DOHH2 (cell line): ENCODE measurements at regions not wholly inside any gene's neighbourhood (a gene's known extent, or its start where the extent isn't known, plus 50 kb on each side); places are given as distances from the start of the nearest gene placed in this dataset.

Experiments
- H3F3A ChIP-seq: fragments of 200-600 bp; sonication (generic), shearing (Covaris generic); 2 replicates; pipeline ENCODE4 v1.6.0; 2016; ENCODE audit warnings: antibody characterized with exemption, mild to moderate bottlenecking; ENCODE audit not compliant: control insufficient read depth, insufficient read depth
- H3K27ac ChIP-seq: fragments of 200-600 bp; sonication (generic); 2 replicates; pipeline ENCODE4 v1.5.1; 2014; ENCODE audit warnings: low read depth, mild to moderate bottlenecking, low read length, moderate library complexity
- H3K27me3 ChIP-seq: fragments of 200-600 bp; sonication (generic); 2 replicates; pipeline ENCODE4 v1.6.1; 2014; ENCODE audit warnings: mild to moderate bottlenecking, low read length, mixed read lengths; ENCODE audit not compliant: control insufficient read depth
- H3K36me3 ChIP-seq: fragments of 200-600 bp; sonication (generic); 2 replicates; pipeline ENCODE4 v1.6.1; 2014; ENCODE audit warnings: mild to moderate bottlenecking, low read length, moderate library complexity, mixed read lengths; ENCODE audit not compliant: control insufficient read depth
- H3K4me1 ChIP-seq: fragments of 200-600 bp; sonication (generic); 2 replicates; pipeline ENCODE4 v1.6.1; 2014; ENCODE audit warnings: mild to moderate bottlenecking, low read length, mixed read lengths; ENCODE audit not compliant: control insufficient read depth
- H3K4me2 ChIP-seq: fragments of 200-600 bp; sonication (generic); 2 replicates; pipeline ENCODE4 v1.6.0; 2014; ENCODE audit warnings: mild to moderate bottlenecking, low read length, moderate library complexity
- H3K4me3 ChIP-seq: fragments of 200-600 bp; sonication (generic); 2 replicates; pipeline ENCODE4 v1.5.1; 2014; ENCODE audit warnings: mild to moderate bottlenecking, low read length, mixed read lengths
- H3K79me2 ChIP-seq: fragments of 200-600 bp; sonication (generic); 2 replicates; pipeline ENCODE4 v1.6.1; 2014; ENCODE audit warnings: mild to moderate bottlenecking, low read length, mixed read lengths; ENCODE audit not compliant: control insufficient read depth
- H3K9me2 ChIP-seq: fragments of 200-600 bp; sonication (generic); replicated peaks from 2 replicates; pipeline ENCODE4 v1.6.1; 2014; ENCODE audit warnings: mild to moderate bottlenecking, low read length, mixed read lengths; ENCODE audit not compliant: control insufficient read depth
- H3K9me3 ChIP-seq: fragments of 200-600 bp; sonication (generic); 2 replicates; pipeline ENCODE4 v1.6.1; 2014; ENCODE audit warnings: antibody characterized with exemption, low read length, mixed read lengths; ENCODE audit not compliant: control insufficient read depth, insufficient read depth
- H4K20me1 ChIP-seq: fragments of 200-600 bp; sonication (generic); 2 replicates; pipeline ENCODE4 v1.6.0; 2014; ENCODE audit warnings: low read depth, mild to moderate bottlenecking, antibody characterized with exemption, low read length, moderate library complexity; ENCODE audit not compliant: control insufficient read depth, insufficient read depth
- EZH2phosphoT487 ChIP-seq: fragments of 200-600 bp; sonication (generic); IDR thresholded peaks from 2 replicates; pipeline ENCODE4 v1.6.1; 2017; ENCODE audit warnings: borderline replicate concordance, mild to moderate bottlenecking, antibody characterized with exemption, low read length, moderate library complexity, mixed read lengths
- TF ChIP-seq, protein P1 (sequence below): fragments of 200-600 bp; sonication (generic); IDR thresholded peaks from one replicate; pipeline ENCODE4 v1.5.1; 2014; ENCODE audit warnings: antibody characterized with exemption, mild to moderate bottlenecking, low read depth, low read length; ENCODE audit not compliant: poor library complexity, severe bottlenecking

DNA sequence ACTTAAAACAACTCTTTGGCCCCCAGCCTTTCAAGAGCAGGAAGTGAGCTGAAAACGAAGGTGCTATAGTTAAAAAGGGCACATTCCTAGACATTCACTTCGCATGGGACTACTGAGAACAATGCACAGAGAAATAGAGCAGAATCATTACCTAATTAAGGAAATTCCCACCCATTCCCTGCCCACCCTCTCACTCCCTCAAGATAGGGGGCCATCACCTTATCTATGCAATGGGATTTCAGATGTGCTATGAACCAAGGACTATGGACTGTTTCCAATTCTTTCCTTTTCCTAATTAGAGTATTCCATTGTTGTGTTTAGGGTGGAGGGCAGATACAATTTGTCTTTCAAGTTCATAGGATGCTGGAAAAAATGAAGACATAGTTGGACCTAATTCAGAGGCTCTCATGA, 476.8 kb downstream of the CETN3 start:
- Histone ChIP-seq H3K27me3 (0 out of 2 replicates have a peak, but pooled peaks cover 3% of the 10 kb centered on the region), H3K4me1 (no peaks in the 10 kb centered on the region), H3K79me2 (no peaks in the 10 kb centered on the region), H3K9me3 (no peaks in the 10 kb centered on the region), H3K9me2 (no peaks in the 10 kb centered on the region), H3K4me3 (no peak overlapping the region), H3F3A (no peaks in the 10 kb centered on the region), H3K27ac (no peak overlapping the region), H4K20me1 (no peaks in the 10 kb centered on the region), H3K36me3 (no peaks in the 10 kb centered on the region), H3K4me2 (no peak overlapping the region)
- no peak for TF ChIP-seq EZH2phosphoT487
- TF ChIP-seq, protein P1, sequence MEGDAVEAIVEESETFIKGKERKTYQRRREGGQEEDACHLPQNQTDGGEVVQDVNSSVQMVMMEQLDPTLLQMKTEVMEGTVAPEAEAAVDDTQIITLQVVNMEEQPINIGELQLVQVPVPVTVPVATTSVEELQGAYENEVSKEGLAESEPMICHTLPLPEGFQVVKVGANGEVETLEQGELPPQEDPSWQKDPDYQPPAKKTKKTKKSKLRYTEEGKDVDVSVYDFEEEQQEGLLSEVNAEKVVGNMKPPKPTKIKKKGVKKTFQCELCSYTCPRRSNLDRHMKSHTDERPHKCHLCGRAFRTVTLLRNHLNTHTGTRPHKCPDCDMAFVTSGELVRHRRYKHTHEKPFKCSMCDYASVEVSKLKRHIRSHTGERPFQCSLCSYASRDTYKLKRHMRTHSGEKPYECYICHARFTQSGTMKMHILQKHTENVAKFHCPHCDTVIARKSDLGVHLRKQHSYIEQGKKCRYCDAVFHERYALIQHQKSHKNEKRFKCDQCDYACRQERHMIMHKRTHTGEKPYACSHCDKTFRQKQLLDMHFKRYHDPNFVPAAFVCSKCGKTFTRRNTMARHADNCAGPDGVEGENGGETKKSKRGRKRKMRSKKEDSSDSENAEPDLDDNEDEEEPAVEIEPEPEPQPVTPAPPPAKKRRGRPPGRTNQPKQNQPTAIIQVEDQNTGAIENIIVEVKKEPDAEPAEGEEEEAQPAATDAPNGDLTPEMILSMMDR = no peak

DNA sequence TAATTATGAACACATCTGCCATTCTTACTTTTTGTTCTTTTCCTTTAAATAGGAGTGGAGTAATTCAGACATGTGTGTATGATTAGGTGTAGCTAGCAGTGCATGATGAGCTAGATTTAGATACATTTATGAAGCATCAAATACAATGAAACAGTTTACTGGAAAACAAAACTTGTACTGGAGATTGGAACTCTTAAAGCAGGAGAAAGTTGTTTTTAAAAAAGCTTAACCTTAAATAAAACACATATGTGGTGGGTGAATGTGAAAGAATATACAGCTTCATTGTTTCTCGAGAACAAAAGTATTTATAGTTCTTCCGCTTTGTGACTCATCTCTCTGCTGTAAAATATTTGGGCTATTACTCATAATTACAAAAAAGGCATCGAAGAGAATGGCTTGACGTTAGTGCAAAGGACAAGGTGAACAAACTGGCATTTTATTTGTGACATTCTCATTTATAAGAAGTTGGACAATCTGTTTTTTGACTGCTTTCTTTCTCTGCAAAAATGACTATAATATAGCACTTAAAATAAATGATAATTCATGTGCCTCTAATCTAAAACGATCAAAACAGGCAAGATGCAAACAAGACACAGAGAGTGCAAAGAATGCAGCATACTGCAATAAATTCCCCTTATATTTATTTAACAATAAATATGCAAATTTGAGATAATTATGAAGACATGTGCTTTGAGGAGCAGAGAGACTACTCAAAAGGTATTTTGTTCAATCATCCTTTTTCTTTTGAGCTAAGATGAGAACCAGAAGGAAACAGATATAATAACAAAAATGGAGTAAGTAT, 478.8 kb downstream of the CETN3 start:
- H3K4me3 ChIP-seq = no peak overlapping the region
- no peaks in the 10 kb centered on the region for H3K79me2 ChIP-seq
- H3F3A ChIP-seq = no peaks in the 10 kb centered on the region
- H3K9me2 ChIP-seq = no peaks in the 10 kb centered on the region
- H3K4me2 ChIP-seq = no peak overlapping the region
- H3K36me3 ChIP-seq = no peaks in the 10 kb centered on the region
- no peaks in the 10 kb centered on the region for H3K9me3 ChIP-seq
- H3K27ac ChIP-seq = no peak overlapping the region
- no peaks in the 10 kb centered on the region for H3K4me1 ChIP-seq
- 0 out of 2 replicates have a peak, but pooled peaks cover 3% of the 10 kb centered on the region for H3K27me3 ChIP-seq
- H4K20me1 ChIP-seq = no peaks in the 10 kb centered on the region
- no peak for TF ChIP-seq EZH2phosphoT487
- TF ChIP-seq, protein P1 = no peak

- H4K20me1 ChIP-seq = no peaks in the 10 kb centered on the region
- H3K27ac ChIP-seq = no peak overlapping the region
- H3K9me3 ChIP-seq = no peaks in the 10 kb centered on the region
- H3K4me1 ChIP-seq = no peaks in the 10 kb centered on the region
- no peaks in the 10 kb centered on the region for H3K9me2 ChIP-seq
- no peak overlapping the region for H3K4me3 ChIP-seq
- TF ChIP-seq, protein P1 = no peak
- no peak for TF ChIP-seq EZH2phosphoT487
- H3F3A ChIP-seq = no peaks in the 10 kb centered on the region
- H3K36me3 ChIP-seq = no peaks in the 10 kb centered on the region
- 0 out of 2 replicates have a peak, but pooled peaks cover 3% of the 10 kb centered on the region for H3K27me3 ChIP-seq
- no peak overlapping the region for H3K4me2 ChIP-seq
- no peaks in the 10 kb centered on the region for H3K79me2 ChIP-seq
Observed at GRCh38 chr5:89929834-89930233, 479.7 kb downstream of the CETN3 start.
